H9 (cell line): ENCODE measurements at regions not wholly inside any gene's neighbourhood (a gene's known extent, or its start where the extent isn't known, plus 50 kb on each side); places are given as distances from the start of the nearest gene placed in this dataset.

ENCODE experiments used
- DNase-seq: peaks from one replicate; pipeline ENCODE4 v3.0.0-alpha.2; 2017
- H2AFZ ChIP-seq: one replicate; pipeline ENCODE4 v1.6.1; 2013; ENCODE audit warnings: mild to moderate bottlenecking, low read length, control low read depth, moderate library complexity
- H2AK5ac ChIP-seq: 2 replicates; pipeline ENCODE4 v1.6.1; 2013; ENCODE audit warnings: low read length, control low read depth, mixed read lengths; ENCODE audit not compliant: insufficient read length
- H2BK120ac ChIP-seq: one replicate; pipeline ENCODE4 v1.6.1; 2013; ENCODE audit warnings: low read depth, mild to moderate bottlenecking, low read length, control low read depth, inconsistent platforms; ENCODE audit not compliant: poor library complexity, severe bottlenecking
- H2BK12ac ChIP-seq: 2 replicates; pipeline ENCODE4 v1.6.1; 2013; ENCODE audit warnings: low read length, control low read depth, mixed read lengths, low read depth; ENCODE audit not compliant: insufficient read length
- H2BK15ac ChIP-seq: 2 replicates; pipeline ENCODE4 v1.6.1; 2013; ENCODE audit warnings: low read depth, low read length, control low read depth
- H2BK20ac ChIP-seq: one replicate; pipeline ENCODE4 v1.6.1; 2013; ENCODE audit warnings: low read depth, mild to moderate bottlenecking, low read length, control low read depth, inconsistent platforms; ENCODE audit not compliant: poor library complexity, severe bottlenecking
- H2BK5ac ChIP-seq: 2 replicates; pipeline ENCODE4 v1.6.1; 2013; ENCODE audit warnings: low read length, control low read depth, mixed read lengths; ENCODE audit not compliant: insufficient read length
- H3K14ac ChIP-seq: 2 replicates; pipeline ENCODE4 v1.6.1; 2013; ENCODE audit warnings: low read length, control low read depth; ENCODE audit not compliant: insufficient read depth
- H3K18ac ChIP-seq: 2 replicates; pipeline ENCODE4 v1.6.1; 2013; ENCODE audit warnings: low read depth, mild to moderate bottlenecking, mixed read lengths, low read length, control low read depth; ENCODE audit not compliant: insufficient read length
- H3K23ac ChIP-seq: 2 replicates; pipeline ENCODE4 v1.6.1; 2013; ENCODE audit warnings: low read length, control low read depth, mixed read lengths, low read depth; ENCODE audit not compliant: insufficient read length
- H3K23me2 ChIP-seq: 2 replicates; pipeline ENCODE4 v1.6.1; 2013; ENCODE audit warnings: low read depth, mild to moderate bottlenecking, mixed read lengths, low read length, control low read depth; ENCODE audit not compliant: insufficient read length, poor library complexity, severe bottlenecking
- H3K27ac ChIP-seq: 2 replicates; pipeline ENCODE4 v1.5.1; 2013; ENCODE audit warnings: low read length, control low read depth, mixed read lengths, low read depth; ENCODE audit not compliant: insufficient read length
- H3K27me3 ChIP-seq: 2 replicates; pipeline ENCODE4 v1.6.1; 2013; ENCODE audit warnings: low read length, control low read depth, inconsistent platforms; ENCODE audit not compliant: insufficient read depth
- H3K4ac ChIP-seq: 2 replicates; pipeline ENCODE4 v1.6.1; 2013; ENCODE audit warnings: low read depth, mild to moderate bottlenecking, control low read depth, inconsistent platforms, low read length, moderate library complexity
- H3K4me1 ChIP-seq: 2 replicates; pipeline ENCODE4 v1.6.1; 2013; ENCODE audit warnings: low read length, control low read depth, inconsistent platforms; ENCODE audit not compliant: insufficient read depth
- H3K4me2 ChIP-seq: 2 replicates; pipeline ENCODE4 v1.6.1; 2013; ENCODE audit warnings: low read length, control low read depth, mixed read lengths; ENCODE audit not compliant: insufficient read length, insufficient read depth
- H3K56ac ChIP-seq: 2 replicates; pipeline ENCODE4 v1.6.1; 2013; ENCODE audit warnings: low read depth, mild to moderate bottlenecking, mixed read lengths, low read length, control low read depth; ENCODE audit not compliant: insufficient read length
- H3K79me1 ChIP-seq: 2 replicates; pipeline ENCODE4 v1.6.1; 2013; ENCODE audit warnings: low read depth, mild to moderate bottlenecking, moderate library complexity, low read length, control low read depth, inconsistent platforms; ENCODE audit not compliant: insufficient read depth, poor library complexity, severe bottlenecking
- H3K79me2 ChIP-seq: 2 replicates; pipeline ENCODE4 v1.6.1; 2013; ENCODE audit warnings: low read length, control low read depth, inconsistent platforms; ENCODE audit not compliant: insufficient read depth
- H3K9ac ChIP-seq: 2 replicates; pipeline ENCODE4 v1.6.1; 2013; ENCODE audit warnings: low read length, control low read depth, mixed read lengths; ENCODE audit not compliant: insufficient read length; ENCODE audit errors: extremely low read depth
- H3K9me3 ChIP-seq: one replicate; pipeline ENCODE4 v1.6.1; 2013; ENCODE audit warnings: low read depth, low read length, inconsistent platforms; ENCODE audit not compliant: control insufficient read depth
- H3T11ph ChIP-seq: one replicate; pipeline ENCODE4 v1.6.1; 2013; ENCODE audit warnings: mild to moderate bottlenecking, low read length, control low read depth, inconsistent platforms
- H4K20me1 ChIP-seq: one replicate; pipeline ENCODE4 v1.6.1; 2013; ENCODE audit not compliant: control insufficient read depth, insufficient read length, insufficient read depth
- H4K5ac ChIP-seq: 2 replicates; pipeline ENCODE4 v1.6.1; 2013; ENCODE audit warnings: low read depth, mild to moderate bottlenecking, mixed read lengths, low read length, control low read depth; ENCODE audit not compliant: insufficient read length
- H4K8ac ChIP-seq: replicated peaks from 2 replicates; pipeline ENCODE4 v1.6.1; 2013; ENCODE audit warnings: low read length, control low read depth, mixed read lengths, low read depth; ENCODE audit not compliant: insufficient read length
- H4K91ac ChIP-seq: 2 replicates; pipeline ENCODE4 v1.6.1; 2013; ENCODE audit warnings: low read depth, mild to moderate bottlenecking, moderate library complexity, mixed read lengths, low read length, control low read depth; ENCODE audit not compliant: insufficient read length
- H3K27ac Mint-ChIP-seq, 3 experiments: 2 replicates in 2 of 3; 3 replicates in 1 of 3; pipeline ENCODE4 v1.8.0; 2020 to 2021; ENCODE audit warnings: mixed read lengths in 3 of 3, mild to moderate bottlenecking in 1 of 3, moderate library complexity in 1 of 3
- H3K27me3 Mint-ChIP-seq: 2 replicates; pipeline ENCODE4 v1.8.0; 2021; ENCODE audit warnings: low read depth, mild to moderate bottlenecking, moderate library complexity, mixed read lengths
- H3K36me3 Mint-ChIP-seq, 3 experiments: 2 replicates in 2 of 3; 3 replicates in 1 of 3; pipeline ENCODE4 v1.8.0; 2020 to 2021; ENCODE audit warnings: low read depth in 3 of 3, mixed read lengths in 3 of 3; ENCODE audit not compliant: insufficient read depth in 1 of 3
- H3K4me1 Mint-ChIP-seq, 2 experiments: 2 replicates each; pipeline ENCODE4 v1.8.0; 2020; ENCODE audit warnings: mixed read lengths in 2 of 2
- H3K4me3 Mint-ChIP-seq, 2 experiments: 2 replicates in 1 of 2; 3 replicates in 1 of 2; pipeline ENCODE4 v1.8.0; 2020 to 2021; ENCODE audit warnings: mild to moderate bottlenecking in 2 of 2, mixed read lengths in 2 of 2, moderate library complexity in 1 of 2
- H3K9me3 Mint-ChIP-seq, 2 experiments: 2 replicates in 1 of 2; 3 replicates in 1 of 2; pipeline ENCODE4 v1.8.0; 2020; ENCODE audit warnings: mild to moderate bottlenecking in 2 of 2, mixed read lengths in 2 of 2, moderate library complexity in 1 of 2
- CTCF ChIP-seq: fragments of 200-600 bp; sonication (generic); conservative IDR thresholded peaks from 3 replicates; pipeline ENCODE4 v1.8.0; 2021; ENCODE audit warnings: antibody characterized with exemption, mild to moderate bottlenecking

- Histone ChIP-seq H3K23me2 (no peaks in the 10 kb centered on the region), H2AK5ac (no peak overlapping the region), H3K79me1 (no peaks in the 10 kb centered on the region), H2BK5ac (no peak overlapping the region), H4K91ac (no peak overlapping the region), H3K4me1 (no peaks in the 10 kb centered on the region; the same call in 1 of the 2 replicates), H3K18ac (no peak overlapping the region), H4K8ac (no peak overlapping the region), H2BK12ac (no peak overlapping the region), H3K9me3 (no peaks in the 10 kb centered on the region), H3T11ph (no peak overlapping the region), H2BK20ac (no peak overlapping the region), H2AFZ (no peak overlapping the region), H4K20me1 (no peaks in the 10 kb centered on the region), H3K9ac (no peak overlapping the region), H2BK15ac (no peak overlapping the region), H3K79me2 (no peaks in the 10 kb centered on the region), H3K27ac (no peak overlapping the region), H3K4ac (no peak overlapping the region), H3K23ac (no peak overlapping the region), H2BK120ac (no peak overlapping the region), H3K4me2 (no peak overlapping the region), H3K14ac (no peak overlapping the region), H4K5ac (no peak overlapping the region), H3K27me3 (no peaks in the 10 kb centered on the region), H3K56ac (no peak overlapping the region)
- Mint-ChIP-seq H3K9me3 (no peaks in the 10 kb centered on the region), H3K27me3 (no peaks in the 10 kb centered on the region), H3K27ac (no peak overlapping the region), H3K36me3 (peaks cover 0 to under 1% (median 0%) of the 10 kb centered on the region in 3 experiments; a peak in 1 of 7 replicates), H3K4me1 (no peaks in the 10 kb centered on the region), H3K4me3 (no peak overlapping the region)
- TF ChIP-seq CTCF, result no peak
- no peak for DNase-seq
Measured at GRCh38 chr4:123144616-123145015, 222.2 kb upstream of the NUDT6 start.
